ENCODE measurements at regions not wholly inside any gene's neighbourhood (a gene's known extent, or its start where the extent isn't known, plus 50 kb on each side); places are given as distances from the start of the nearest gene placed in this dataset.

DNA sequence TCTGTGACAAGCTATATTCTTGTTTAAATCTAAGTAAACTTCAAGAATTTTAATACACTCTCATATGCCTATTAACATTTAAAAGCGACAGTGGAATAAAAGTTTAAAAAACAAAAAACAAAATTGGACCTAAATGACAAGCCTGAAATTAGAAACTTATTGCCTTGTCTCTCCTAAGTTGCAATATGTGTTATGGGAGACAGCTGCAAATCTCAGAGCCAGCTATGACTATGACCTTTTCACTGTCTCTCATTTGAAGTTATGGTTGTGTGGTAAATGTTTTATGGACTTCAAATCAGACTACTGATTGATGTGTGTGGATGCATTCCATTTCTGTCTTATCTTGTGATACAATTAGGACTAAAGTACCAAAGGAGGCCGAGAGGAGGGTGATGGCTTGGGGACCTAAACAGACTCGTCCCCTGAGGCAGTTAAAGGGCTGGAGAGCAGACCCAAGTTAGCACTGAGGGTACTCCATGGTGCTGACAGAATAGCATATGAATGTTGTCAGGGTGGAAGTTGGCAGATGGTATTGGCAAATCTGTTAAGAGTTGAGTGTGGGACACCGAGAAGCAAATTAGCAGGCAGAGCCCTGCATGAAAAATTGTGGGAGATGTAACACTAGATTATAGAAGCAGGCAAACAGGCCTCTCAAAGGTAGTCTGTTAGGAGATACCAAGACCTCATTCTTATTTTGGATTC, 930.1 kb upstream of the MAN1A1 start:
- no peak for TF ChIP-seq POLR2A (IDR thresholded peaks at IDR 0.05)
- TF ChIP-seq, protein P1, sequence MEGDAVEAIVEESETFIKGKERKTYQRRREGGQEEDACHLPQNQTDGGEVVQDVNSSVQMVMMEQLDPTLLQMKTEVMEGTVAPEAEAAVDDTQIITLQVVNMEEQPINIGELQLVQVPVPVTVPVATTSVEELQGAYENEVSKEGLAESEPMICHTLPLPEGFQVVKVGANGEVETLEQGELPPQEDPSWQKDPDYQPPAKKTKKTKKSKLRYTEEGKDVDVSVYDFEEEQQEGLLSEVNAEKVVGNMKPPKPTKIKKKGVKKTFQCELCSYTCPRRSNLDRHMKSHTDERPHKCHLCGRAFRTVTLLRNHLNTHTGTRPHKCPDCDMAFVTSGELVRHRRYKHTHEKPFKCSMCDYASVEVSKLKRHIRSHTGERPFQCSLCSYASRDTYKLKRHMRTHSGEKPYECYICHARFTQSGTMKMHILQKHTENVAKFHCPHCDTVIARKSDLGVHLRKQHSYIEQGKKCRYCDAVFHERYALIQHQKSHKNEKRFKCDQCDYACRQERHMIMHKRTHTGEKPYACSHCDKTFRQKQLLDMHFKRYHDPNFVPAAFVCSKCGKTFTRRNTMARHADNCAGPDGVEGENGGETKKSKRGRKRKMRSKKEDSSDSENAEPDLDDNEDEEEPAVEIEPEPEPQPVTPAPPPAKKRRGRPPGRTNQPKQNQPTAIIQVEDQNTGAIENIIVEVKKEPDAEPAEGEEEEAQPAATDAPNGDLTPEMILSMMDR (IDR thresholded peaks at IDR 0.05), result no peak

All from uterus (tissue), 2 donors.